PFSK-1 (cell line): ENCODE measurements at regions not wholly inside any gene's neighbourhood (a gene's known extent, or its start where the extent isn't known, plus 50 kb on each side); places are given as distances from the start of the nearest gene placed in this dataset.

ENCODE experiments used
- FOXP2 ChIP-seq: optimal IDR thresholded peaks from 2 replicates; pipeline ENCODE3; 2011; ENCODE audit warnings: borderline replicate concordance, control low read depth, inconsistent platforms; ENCODE audit not compliant: insufficient read depth; ENCODE audit errors: extremely low read length, extremely low read depth
- POLR2AphosphoS5 ChIP-seq: IDR thresholded peaks from 2 replicates; pipeline ENCODE4 v1.6.1; 2012; ENCODE audit warnings: low read depth, mild to moderate bottlenecking, control low read depth, low read length, moderate library complexity
- REST ChIP-seq, 2 experiments: IDR thresholded peaks; 2 replicates each; pipeline versions ENCODE4 v1.6.1 to v1.8.0; 2011 to 2012; ENCODE audit warnings: low read depth in 2 of 2, low read length in 2 of 2, control low read depth in 1 of 2, inconsistent platforms in 1 of 2, mild to moderate bottlenecking in 1 of 2, moderate library complexity in 1 of 2; ENCODE audit not compliant: insufficient read depth in 1 of 2
- SIN3A ChIP-seq: IDR thresholded peaks from 2 replicates; pipeline ENCODE4 v1.6.1; 2012; ENCODE audit warnings: mild to moderate bottlenecking, low read length, moderate library complexity, borderline replicate concordance; ENCODE audit not compliant: insufficient read depth
- TAF1 ChIP-seq: IDR thresholded peaks from 2 replicates; pipeline ENCODE4 v1.6.1; 2012; ENCODE audit warnings: low read length, control low read depth, borderline replicate concordance; ENCODE audit not compliant: insufficient read depth

GRCh38 chr6:139595183-139595582 lies 220.7 kb upstream of the CITED2 start:
- no peak for TF ChIP-seq SIN3A
- no peak for TF ChIP-seq REST (IDR thresholded peaks at IDR 0.05; ENCODE audit: insufficient read depth in 1 of 2, low read depth in 2 of 2, low read length in 2 of 2)
- no peak for TF ChIP-seq FOXP2
- TF ChIP-seq TAF1, result no peak
- no peak for TF ChIP-seq POLR2AphosphoS5

GRCh38 chr6:139594333-139594965 lies 220.0 kb upstream of the CITED2 start:
- TF ChIP-seq POLR2AphosphoS5 (no peak), SIN3A (no peak), TAF1 (no peak), REST (IDR thresholded peaks at IDR 0.05; ENCODE audit: insufficient read depth in 1 of 2, low read depth in 2 of 2, low read length in 2 of 2) (no peak)

- TF ChIP-seq REST (IDR thresholded peaks at IDR 0.05; ENCODE audit: insufficient read depth in 1 of 2, low read depth in 2 of 2, low read length in 2 of 2) (no peak), FOXP2 (no peak), SIN3A (no peak), POLR2AphosphoS5 (no peak), TAF1 (no peak)
These were observed 218.6 kb upstream of the CITED2 start for GRCh38 chr6:139593081-139593480.

- TF ChIP-seq SIN3A (no peak), REST (IDR thresholded peaks at IDR 0.05; ENCODE audit: insufficient read depth in 1 of 2, low read depth in 2 of 2, low read length in 2 of 2) (no peak), POLR2AphosphoS5 (no peak), TAF1 (no peak), FOXP2 (no peak)
These were observed 217.6 kb upstream of the CITED2 start for GRCh38 chr6:139592011-139592410.
